Stomach (tissue), 4 donors: ENCODE measurements at regions not wholly inside any gene's neighbourhood (a gene's known extent, or its start where the extent isn't known, plus 50 kb on each side); places are given as distances from the start of the nearest gene placed in this dataset.

ENCODE experiments used
- CTCF ChIP-seq, 7 experiments: fragments of 450-650 bp in 4 of 7; fragments of 200-600 bp in 3 of 7; sonication (generic) in 3 of 7; IDR thresholded peaks; one replicate each; pipeline ENCODE4 v1.5.1; 2016 to 2019; ENCODE audit warnings: antibody characterized with exemption in 7 of 7, control low read depth in 2 of 7, mild to moderate bottlenecking in 1 of 7
- POLR2A ChIP-seq, 4 donors: fragments of 450-650 bp; IDR thresholded peaks; one replicate each; pipeline ENCODE4 v1.6.1; 2016; ENCODE audit warnings: antibody characterized with exemption in 4 of 4, control low read depth in 2 of 4, mild to moderate bottlenecking in 1 of 4, moderate library complexity in 1 of 4
- POLR2AphosphoS5 ChIP-seq, 3 donors: sonication (generic); formaldehyde crosslinking; IDR thresholded peaks; one replicate each; pipeline ENCODE4 v1.6.1; 2016; ENCODE audit warnings: antibody characterized with exemption in 3 of 3

GRCh38 chr9:106312906-106313305, 550.1 kb upstream of the ZNF462 start:
- TF ChIP-seq CTCF (IDR thresholded peaks at IDR 0.05): no peak
- TF ChIP-seq POLR2A (IDR thresholded peaks at IDR 0.05): no peak
- no peak for TF ChIP-seq POLR2AphosphoS5 (IDR thresholded peaks at IDR 0.05)
